ENCODE measurements at regions not wholly inside any gene's neighbourhood (a gene's known extent, or its start where the extent isn't known, plus 50 kb on each side); places are given as distances from the start of the nearest gene placed in this dataset.

DNA sequence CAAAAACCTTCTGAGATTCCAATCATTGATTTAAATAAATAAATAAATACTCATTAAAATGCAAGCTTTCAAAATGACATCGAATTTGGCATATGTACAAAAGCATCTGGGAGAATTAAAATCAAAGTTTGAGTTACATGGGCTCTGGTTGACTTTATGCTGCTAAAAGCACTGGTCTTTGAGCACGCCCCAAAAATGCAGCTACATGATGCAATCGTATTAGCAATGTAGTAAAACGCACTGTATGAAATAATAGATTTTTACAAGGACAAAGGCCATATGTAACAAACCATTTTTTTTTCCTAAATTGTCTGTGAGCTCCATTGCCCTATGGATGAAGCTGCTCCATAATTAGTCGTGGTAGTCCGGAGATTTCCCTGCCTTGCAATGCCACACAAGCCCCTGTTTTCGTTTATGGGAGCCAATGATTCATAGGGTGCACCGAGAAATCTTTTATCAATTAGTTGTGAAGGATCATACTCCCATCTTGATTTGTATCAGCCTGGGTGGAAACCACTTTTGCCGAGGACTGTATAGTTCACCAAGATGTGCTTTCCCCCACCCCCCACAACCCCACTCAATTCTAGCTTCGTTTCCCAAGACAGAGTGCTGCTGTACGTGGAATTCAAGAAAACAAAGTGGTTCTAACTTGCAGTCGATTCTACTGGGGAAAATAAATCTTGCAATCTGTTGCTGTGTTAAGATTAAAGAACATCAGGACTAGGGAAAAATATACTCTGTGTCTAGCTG is 268.4 kb downstream of the IRS1 start:
- DNase-seq (ENCODE audit: low spot score): no peak
- no peak for FAIRE-seq

DNA sequence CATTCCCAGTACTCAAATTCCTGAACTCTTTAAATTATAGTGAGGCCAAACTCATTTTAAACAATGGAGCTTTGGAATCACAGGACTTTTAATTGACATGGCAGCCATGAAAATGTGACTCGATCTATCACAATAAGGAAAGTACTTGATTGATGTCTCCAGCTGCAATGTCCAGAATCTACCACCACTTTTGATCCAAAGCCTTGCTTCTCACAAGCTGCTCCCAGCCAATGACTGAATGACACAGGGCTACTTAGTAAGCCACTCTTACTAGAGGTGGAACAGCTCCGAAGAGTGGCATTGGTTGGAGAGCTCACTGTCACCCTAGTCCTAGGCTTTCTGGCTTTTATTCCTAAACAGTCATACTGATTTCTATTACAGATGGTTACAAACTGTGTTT is 270.1 kb downstream of the IRS1 start:
- no peak for DNase-seq (ENCODE audit: low spot score)

DNA sequence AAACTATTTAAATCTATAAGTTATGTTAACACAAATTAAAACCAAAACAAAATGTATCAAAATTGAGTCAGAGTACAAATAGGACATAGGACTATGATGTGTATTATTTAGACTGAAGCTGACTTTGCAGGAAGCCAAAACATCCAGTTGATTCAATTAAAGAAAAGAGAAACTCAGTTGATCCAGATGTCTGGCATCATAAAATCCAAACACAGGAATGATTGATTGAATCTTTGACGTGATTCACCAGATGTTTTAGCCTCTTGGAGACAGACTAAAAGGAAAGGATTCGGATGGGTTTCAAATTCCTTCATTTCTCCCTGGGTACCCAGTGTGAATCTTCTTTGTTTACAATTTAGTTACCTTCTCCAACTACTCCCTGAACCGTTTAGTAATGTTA is 272.9 kb downstream of the IRS1 start:
- FAIRE-seq (no peak), DNase-seq (ENCODE audit: low spot score) (no peak)

More for the DNA sequence above, 270.1 kb downstream of the IRS1 start:
- FAIRE-seq: no peak

DNA sequence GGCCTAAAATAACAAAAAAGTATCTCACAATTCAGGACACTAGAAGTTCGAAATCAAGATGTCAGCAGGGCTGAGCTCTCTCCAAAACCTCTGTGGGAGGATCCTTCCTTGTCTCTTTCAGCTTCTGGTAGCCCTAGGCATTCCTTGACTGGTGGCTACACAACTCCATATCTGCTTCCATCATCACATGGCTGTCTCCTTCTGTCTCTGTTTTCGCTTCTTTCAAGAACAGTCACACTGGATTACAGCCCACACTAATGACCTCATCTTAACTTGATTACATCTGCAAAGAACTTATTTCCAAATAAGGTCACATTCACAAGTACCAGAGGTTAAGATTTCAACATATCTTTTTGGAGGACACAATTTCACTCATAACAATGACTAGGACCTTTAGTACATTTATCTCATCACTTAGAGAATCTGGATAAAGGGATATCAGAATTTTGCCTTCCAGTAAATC is 275.2 kb downstream of the IRS1 start:
- DNase-seq (ENCODE audit: low spot score) (peak; percentile 33), FAIRE-seq (no peak)

DNA sequence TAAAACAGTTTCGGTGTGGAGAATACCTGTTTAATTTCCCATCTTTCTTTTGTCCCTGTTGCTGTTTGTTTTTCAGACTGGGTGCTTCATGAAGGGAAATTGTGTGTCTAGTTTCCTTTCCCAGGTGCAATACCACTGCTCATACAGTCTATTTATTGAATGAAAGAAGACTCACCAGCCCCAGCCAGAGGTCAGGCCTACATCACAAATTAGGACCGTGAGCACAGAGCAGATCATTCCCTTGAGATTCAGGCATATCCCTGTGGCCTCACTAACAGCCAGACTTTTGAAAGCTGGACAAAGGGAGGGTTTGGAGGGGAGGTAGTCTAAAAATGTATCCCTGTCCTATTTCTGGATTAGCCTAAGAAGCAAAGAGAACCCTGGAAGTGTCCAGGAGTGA is 278.9 kb downstream of the IRS1 start:
- DNase-seq (ENCODE audit: low spot score) (no peak), FAIRE-seq (no peak)

DNA sequence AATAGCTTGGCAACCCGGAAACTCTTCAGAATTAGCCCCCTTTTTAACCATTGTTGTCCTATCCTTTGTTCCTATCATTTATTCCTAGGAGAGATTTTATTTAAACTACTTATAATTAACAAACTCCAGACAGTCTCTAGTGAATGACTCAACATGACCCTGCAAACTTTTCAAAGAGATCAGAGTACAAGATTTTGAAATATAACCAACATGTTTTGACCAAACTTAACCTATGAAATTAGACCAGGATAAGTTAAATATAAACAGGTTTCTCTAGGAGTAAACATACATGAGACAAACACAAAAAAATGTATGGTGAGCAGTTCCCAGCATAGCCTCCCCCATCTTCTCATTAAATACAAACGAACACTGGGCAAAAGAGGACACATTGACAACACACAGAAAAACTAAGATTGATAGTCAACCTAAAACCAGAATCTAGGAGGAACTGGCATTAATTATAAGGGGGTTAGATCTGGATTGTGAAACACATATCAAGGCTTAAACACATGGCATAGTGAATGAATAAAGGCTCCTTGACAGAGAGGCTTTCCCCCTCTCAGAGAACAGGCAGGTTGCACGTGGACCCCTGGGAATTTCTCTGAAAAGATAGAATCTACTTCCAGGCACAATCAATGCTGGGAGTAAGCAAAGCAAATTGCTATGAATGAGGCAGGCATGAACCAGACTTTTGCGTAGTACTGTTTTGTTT is 284.1 kb downstream of the IRS1 start:
- FAIRE-seq (no peak), DNase-seq (ENCODE audit: low spot score) (no peak)

DNA sequence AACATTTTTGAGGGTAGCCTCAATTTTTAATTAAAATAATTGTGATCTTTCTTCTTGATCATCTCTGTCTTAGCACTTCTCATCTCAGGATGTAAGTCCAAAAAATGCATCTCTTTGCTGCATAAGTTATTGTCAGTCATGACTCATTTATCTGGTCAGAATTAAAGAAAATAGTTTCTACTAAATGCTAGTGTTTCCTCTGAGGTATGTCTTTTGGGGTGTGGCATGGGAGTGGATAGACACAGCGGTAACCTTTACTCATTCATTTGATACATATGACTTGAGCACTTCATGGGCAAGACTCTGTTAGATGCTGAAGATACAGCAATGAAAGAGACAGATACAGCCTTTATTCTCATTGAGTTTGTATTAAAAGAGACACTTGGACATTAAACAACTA is 284.7 kb downstream of the IRS1 start:
- DNase-seq (ENCODE audit: low spot score): peak; percentile 43

DNA sequence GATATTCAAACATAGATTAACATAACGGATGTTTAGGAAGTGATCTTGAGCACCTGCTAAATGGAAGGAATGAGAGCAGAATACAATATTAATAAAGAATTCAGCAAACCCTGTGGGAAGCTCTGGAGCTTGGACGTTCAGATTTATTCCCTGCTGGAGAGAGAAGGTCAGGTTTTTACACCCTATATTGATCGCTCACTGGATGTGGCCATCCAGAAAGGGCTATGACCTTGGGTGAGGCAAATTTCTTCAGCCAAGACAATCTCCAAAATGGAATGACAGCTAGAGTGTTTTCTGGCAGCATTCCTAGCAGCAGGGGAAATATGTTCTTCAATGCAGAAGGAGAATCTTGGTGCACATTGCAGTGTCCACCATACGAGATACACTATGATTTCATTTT is 288.3 kb downstream of the IRS1 start:
- FAIRE-seq: no peak

More for the DNA sequence above, 284.7 kb downstream of the IRS1 start:
- FAIRE-seq: no peak

DNA sequence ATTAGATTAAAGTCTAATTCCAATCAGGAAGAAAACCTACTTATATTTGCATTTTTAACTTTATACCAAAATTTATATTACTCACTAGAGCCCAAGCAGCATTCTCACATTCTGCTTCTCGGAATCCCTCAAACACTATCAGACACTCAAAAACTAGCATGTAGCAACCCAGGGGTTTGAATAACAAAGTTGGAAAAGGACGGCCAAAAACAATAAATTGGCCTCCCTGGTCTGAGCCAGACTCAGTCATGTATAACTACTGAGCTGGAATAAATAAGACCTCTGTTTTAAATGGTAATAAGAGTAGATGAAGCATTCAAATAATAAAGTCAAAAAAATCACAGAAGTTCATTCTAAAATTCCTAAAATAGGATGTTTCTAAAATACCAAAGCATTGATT is 290.9 kb downstream of the IRS1 start:
- FAIRE-seq (no peak), DNase-seq (ENCODE audit: low spot score) (no peak)

More for the DNA sequence above, 288.3 kb downstream of the IRS1 start:
- DNase-seq (ENCODE audit: low spot score): no peak

DNA sequence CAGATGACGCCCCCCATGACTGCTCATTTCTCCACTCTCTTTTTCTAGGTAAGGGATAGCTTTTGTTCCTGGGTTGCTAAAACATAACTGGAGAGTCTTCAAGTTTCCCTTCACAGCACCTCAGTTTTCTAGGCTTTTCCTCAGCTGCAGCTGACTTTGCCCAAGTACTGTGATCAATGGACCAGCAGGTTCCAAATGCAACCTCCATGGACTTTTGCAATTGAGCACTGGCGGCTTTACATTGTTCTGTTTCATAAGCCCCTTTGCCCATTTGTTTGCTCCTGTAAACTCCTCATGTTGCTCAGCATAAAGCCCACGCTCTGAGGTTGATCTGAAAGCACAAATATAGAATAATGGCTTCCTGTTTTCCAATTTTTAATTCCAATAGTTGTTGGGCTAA is 291.6 kb downstream of the IRS1 start:
- no peak for DNase-seq (ENCODE audit: low spot score)

DNA sequence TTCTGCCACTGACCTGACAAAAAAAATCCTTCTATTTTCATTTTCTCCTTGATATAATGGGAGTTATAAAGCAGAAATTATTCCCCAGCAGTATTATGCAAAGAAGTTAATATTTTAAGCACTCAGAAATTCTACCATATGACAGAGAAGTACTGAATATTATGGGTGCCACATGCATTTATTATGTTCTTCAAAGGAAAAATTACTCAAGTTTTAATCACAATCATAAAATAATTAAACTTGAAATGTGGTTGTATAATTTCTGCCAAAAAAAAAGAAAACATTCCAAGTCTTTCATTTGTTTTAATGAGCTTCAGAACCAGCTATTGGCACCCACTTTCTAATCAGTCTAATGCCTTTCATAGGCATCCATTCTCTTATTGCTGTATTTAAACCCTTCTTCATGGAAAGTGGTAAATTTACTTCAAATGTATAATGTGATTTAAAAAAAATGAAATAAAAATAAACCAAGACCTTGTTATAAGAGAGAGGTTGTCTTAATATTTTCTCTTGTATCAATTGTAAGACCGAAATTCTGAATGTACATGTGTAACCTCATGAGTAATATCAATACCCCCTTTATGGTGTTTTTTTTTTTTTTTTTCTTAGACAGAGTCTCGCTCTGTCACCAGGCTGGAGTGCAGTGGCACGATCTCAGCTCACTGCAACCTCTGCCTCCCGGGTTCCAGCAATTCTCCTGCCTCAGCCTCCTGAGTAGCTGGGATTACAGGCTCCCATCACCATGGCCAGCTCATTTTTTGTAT is 302.3 kb downstream of the IRS1 start:
- no peak for FAIRE-seq
- no peak for DNase-seq (ENCODE audit: low spot score)

More for the DNA sequence above, 291.6 kb downstream of the IRS1 start:
- FAIRE-seq: no peak

DNA sequence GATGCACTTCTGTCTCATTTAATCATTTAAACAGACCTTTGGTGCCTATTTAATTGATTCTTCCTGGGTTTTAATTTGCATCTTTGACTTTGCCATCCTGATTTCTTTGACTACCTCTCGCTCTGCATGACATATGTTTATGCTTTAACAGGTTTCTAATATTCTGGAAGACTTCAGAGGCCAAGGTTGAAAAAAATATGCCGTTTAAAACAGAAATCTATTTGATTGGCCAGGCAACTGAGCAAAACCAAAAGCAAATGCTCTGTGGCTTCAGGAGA is 303.4 kb downstream of the IRS1 start:
- no peak for DNase-seq (ENCODE audit: low spot score)
- no peak for FAIRE-seq

DNA sequence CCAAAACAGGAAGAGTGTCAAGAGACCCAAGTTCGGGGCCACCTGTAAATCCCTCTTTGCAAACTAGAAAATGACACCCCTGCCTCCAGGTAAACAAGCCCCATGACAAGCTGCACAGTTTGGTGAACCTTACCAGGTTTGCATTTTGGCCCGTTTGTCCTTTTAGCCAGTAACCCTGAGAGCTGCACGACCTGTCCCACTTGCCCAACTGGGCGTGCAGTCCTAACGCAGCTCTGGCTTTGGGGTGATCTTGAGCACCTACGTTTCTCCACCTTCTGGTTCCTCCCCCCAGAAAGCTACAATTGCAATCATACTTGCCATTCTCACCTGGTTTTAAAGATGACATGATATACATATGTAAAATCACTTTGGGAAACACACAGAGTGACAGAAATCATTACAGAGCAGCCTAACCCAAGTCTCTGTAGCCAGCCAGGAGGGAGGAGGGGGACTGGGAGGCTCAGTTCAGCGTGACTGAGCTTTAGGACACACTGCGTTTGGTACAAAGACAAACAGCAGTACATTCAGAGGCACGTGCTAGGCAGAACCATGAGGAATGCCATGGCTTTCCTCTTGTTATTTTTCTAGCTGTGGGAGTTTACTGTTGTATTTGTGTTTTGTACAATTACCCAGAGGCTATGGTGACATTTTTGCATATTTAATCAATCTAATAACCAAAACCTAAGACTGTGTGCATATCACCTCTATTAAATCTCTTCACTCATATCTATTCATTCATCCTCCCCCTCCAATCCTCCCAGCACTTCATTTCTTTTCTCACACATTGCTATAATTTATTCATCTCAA is 304.0 kb downstream of the IRS1 start:
- FAIRE-seq (no peak), DNase-seq (ENCODE audit: low spot score) (no peak)

DNA sequence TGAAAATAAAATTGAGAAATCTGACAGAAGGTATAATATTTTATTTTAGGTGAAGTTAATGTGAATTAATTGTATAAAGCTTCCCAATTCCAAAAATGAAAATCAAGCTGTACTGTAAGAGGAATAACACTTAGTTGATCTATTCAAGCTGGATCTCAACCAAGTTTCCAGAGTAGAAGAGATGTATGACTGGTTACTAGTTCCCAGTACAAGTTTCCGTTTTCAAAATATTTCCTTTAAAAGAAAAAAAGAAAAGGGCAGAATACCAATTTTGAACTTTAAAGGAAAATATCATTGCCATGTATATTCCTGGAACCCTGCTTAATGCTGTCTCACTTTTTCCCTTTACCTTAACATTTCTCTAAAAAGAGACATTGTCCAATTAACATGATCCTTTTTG is 308.5 kb downstream of the IRS1 start:
- no peak for DNase-seq (ENCODE audit: low spot score)
- no peak for FAIRE-seq

DNA sequence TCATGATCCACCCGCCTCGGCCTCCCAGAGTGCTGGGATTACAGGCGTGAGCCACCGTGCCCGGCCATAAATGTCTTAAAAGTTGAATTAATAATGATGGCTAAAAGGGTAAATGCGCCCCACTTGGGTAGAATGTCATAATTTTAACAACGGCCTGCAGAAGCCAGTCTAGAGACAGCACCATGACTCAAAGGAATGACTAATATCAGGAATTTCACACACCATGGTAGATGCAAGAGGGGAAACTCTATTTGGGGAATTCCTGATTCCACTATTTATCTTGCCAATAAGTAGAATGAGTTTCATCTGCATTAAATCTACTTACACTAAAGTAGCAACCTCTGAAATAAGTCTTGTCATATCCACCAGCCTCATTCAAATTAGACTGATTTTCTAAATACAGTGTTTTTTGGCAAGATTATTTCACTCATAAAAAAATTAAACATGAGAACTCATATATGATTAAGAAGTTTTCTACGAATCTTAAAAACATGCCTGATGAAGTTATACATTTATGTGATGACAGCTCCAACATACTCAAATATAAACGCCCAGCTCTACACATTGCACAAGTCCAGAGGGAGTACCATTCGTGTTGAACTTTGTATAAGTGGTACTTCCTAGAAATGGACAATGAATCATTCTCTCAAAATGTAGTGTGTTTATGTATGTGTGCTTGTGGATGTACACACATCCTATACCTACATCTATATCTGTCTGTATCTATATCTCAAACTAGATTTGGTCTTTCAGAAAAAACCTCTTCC is 309.7 kb downstream of the IRS1 start:
- DNase-seq (ENCODE audit: low spot score) (peak; percentile 85), FAIRE-seq (peak; percentile 89)

DNA sequence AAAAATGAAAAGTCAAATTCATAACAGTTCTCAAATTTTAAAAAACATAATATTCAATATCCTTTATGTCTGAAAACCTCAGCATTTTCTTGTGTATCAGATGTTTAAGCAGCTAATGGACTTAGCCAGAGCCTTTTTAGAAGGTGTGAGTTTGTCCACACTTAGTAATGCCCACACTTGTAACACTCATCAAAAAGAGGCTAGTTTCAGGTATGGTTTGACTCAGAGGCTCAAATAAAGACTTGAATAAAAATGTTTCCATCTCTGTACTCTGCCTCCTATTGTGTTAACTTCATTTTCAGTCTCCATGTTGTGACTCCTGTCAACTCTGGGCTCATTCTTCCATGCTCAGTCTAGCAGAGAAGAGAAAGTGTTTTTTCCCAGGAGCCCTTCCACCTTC is 311.6 kb downstream of the IRS1 start:
- FAIRE-seq (no peak), DNase-seq (ENCODE audit: low spot score) (no peak)

DNA sequence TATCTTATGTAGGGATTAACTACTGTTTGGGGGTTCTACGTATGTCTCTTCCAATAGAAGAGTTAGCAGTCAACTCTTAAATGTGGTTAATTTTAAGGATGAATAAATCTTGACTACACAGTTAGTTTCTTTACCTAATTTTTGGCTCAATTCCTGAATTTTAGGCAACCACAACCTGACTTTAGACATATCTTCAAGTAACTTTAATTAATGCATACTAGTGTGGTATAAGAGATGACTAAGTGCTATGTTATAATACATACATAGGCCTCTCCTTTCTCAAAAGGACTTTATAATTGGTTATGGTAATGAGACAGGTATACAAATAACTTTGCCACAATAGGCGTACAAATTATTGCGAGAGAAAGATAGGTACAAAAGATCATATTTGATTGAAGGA is 312.0 kb downstream of the IRS1 start:
- FAIRE-seq (peak; percentile 43), DNase-seq (ENCODE audit: low spot score) (no peak)

DNA sequence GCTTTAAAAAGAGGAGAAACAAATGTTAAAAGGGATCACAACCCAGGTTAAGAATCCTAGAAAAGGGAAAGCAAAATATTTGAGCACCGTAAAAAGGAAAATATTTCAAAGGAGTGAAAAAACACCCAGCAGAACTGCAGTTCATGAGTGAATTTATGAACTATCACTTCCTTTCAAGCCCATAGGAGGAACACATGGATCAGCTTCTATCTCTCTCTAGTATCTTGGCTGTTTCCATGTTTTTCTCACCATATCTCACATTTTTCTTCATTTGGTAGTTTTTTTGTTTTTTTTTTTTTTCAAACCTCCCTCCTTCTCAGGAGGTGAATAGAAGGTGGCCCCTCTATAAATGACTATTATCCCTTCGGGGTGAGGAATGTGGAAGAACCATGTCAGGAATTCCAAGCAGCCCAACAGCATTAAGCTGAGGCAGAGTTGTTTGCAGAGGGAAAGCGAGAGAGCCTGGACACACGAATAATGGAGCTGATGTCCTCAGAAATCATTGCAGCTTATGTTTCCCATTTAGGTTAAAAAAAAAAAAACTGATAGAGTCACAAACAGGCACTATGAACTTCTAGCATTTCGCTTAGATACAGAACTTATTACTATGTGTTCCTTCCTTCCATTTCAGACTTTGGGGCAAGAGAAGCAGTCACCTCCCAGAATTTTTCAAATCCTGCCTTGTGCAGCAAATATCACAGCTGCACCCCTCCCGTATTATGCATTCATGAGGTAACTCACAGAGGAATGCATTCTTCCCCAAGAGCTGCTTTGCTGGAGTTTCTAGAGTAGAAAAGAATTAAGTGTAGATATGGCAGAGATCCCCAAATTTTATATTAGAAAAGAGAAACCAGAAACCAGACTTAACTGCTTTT is 315.6 kb downstream of the IRS1 start:
- peak; percentile 37 for FAIRE-seq
- DNase-seq (ENCODE audit: low spot score): peak; percentile 52

DNA sequence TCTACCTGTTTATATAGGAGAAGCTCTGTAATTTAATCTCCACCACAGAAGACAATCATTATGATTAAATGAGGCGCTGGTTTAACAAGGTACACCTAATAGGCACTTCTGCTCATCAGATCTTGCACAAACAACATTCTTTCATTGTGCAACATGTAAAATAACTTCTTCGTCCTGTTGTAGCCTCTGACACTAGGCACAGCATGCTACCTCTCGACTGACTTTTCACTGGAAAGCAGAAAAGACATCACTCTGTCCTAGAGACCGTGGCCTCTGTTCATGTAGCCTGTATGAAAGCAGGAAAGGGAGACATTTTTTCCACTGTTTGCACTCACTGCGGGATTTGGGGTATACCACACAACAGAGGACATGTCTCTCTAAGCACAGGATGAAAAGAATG is 316.5 kb downstream of the IRS1 start:
- FAIRE-seq: no peak
- no peak for DNase-seq (ENCODE audit: low spot score)
